Gastroesophageal sphincter (tissue), 4 donors: ENCODE measurements at regions not wholly inside any gene's neighbourhood (a gene's known extent, or its start where the extent isn't known, plus 50 kb on each side); places are given as distances from the start of the nearest gene placed in this dataset.
"Not testable (repeated sequence)": the region's sequence is repeated elsewhere in the genome, so short reads cannot be mapped to it uniquely, and the experiment has no call there.

Source experiments
- ATAC-seq: fragments of 150-250 bp; one replicate; pipeline ENCODE4 v1.9.1; 2016; ENCODE audit warnings: mild to moderate bottlenecking, moderate library complexity
- H3K27ac ChIP-seq, 4 donors: fragments of 200-600 bp; sonication (generic) in 3 of 4; 1 replicate in 3 of 4; 2 replicates in 1 of 4; pipeline ENCODE4 v1.5.1; 2016 to 2019
- H3K27me3 ChIP-seq: fragments of 200-600 bp; sonication (generic); one replicate; pipeline ENCODE4 v1.5.1; 2019
- H3K36me3 ChIP-seq, 2 donors: fragments of 200-600 bp; sonication (generic); one replicate each; pipeline ENCODE4 v1.5.1; 2019; ENCODE audit warnings: control low read depth in 1 of 2
- H3K4me1 ChIP-seq, 3 donors: fragments of 200-600 bp; sonication (generic); 1 replicate in 2 of 3; 2 replicates in 1 of 3; pipeline ENCODE4 v1.5.1; 2016 to 2019; ENCODE audit warnings: control low read depth in 2 of 3
- H3K4me3 ChIP-seq, 2 donors: fragments of 200-600 bp; sonication (generic); one replicate each; pipeline ENCODE4 v1.5.1; 2019; ENCODE audit warnings: mild to moderate bottlenecking in 1 of 2, moderate library complexity in 1 of 2
- H3K9me3 ChIP-seq, 3 donors: fragments of 200-600 bp; sonication (generic); one replicate each; pipeline ENCODE4 v1.5.1; 2017 to 2019; ENCODE audit warnings: control low read depth in 2 of 3
- EP300 ChIP-seq: sonication (generic); formaldehyde crosslinking; IDR thresholded peaks from one replicate; pipeline ENCODE4 v1.6.1; 2017; ENCODE audit warnings: antibody characterized with exemption, mild to moderate bottlenecking
- POLR2A ChIP-seq, 2 donors: fragments of 450-650 bp; IDR thresholded peaks; one replicate each; pipeline ENCODE4 v1.6.1; 2017; ENCODE audit warnings: antibody characterized with exemption in 2 of 2, mild to moderate bottlenecking in 2 of 2, moderate library complexity in 1 of 2
- POLR2AphosphoS5 ChIP-seq: sonication (generic); formaldehyde crosslinking; IDR thresholded peaks from one replicate; pipeline ENCODE4 v1.6.1; 2017; ENCODE audit warnings: antibody characterized with exemption
- WGBS, 2 donors: methylation state at CpG; one replicate each; pipeline ENCODE4 v1.1.5; 2018; ENCODE audit warnings: low coverage in 1 of 2; 5-methylcytosine and 5-hydroxymethylcytosine counted together
- TF ChIP-seq, protein P1 (sequence below), 4 experiments: fragments of 200-600 bp in 2 of 4; fragments of 450-650 bp in 2 of 4; sonication (generic) in 1 of 4; IDR thresholded peaks; one replicate each; pipeline ENCODE4 v1.5.1; 2017 to 2019; ENCODE audit warnings: antibody characterized with exemption in 4 of 4, mild to moderate bottlenecking in 2 of 4, moderate library complexity in 2 of 4

DNA sequence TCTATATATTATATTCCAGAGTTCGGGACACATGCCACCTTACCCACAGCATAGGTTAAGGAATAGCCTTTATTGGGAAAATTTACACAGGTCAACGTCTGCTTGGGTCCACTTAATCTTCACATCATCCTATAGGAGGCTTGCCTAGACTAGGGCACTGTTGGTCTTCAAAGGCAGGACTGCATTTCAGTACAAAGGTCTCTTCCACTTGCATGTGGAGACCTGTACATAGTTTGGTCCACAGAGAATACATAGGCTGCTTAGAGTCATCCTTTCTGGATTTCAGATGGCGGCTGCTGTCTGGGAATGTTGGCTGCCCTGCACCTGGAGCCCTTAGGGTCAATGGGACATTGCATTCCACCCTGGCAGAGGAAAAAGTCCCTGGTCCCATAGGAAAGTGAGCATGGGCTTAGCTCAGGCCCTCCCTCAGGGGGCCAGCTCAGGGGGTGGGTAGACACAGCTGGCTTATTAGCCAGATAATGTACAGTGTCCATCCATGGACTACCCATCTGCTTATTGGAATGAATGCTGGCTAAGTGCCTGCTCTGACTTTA, 75.3 kb upstream of the TGFBR2 start:
- no peak overlapping the region for H3K4me3 ChIP-seq
- ATAC-seq, result no peak
- TF ChIP-seq POLR2AphosphoS5 (no peak), POLR2A (IDR thresholded peaks at IDR 0.05) (no peak)
- TF ChIP-seq, protein P1, sequence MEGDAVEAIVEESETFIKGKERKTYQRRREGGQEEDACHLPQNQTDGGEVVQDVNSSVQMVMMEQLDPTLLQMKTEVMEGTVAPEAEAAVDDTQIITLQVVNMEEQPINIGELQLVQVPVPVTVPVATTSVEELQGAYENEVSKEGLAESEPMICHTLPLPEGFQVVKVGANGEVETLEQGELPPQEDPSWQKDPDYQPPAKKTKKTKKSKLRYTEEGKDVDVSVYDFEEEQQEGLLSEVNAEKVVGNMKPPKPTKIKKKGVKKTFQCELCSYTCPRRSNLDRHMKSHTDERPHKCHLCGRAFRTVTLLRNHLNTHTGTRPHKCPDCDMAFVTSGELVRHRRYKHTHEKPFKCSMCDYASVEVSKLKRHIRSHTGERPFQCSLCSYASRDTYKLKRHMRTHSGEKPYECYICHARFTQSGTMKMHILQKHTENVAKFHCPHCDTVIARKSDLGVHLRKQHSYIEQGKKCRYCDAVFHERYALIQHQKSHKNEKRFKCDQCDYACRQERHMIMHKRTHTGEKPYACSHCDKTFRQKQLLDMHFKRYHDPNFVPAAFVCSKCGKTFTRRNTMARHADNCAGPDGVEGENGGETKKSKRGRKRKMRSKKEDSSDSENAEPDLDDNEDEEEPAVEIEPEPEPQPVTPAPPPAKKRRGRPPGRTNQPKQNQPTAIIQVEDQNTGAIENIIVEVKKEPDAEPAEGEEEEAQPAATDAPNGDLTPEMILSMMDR (IDR thresholded peaks at IDR 0.05), result no peak
- no peak overlapping the region for H3K27ac ChIP-seq
- WGBS, 2 donors, result 93% methylated on average over 3 of the region's 3 CpGs; no CpG with 5 or more reads in 1 of the 2 donors
- no peaks in the 10 kb centered on the region for H3K27me3 ChIP-seq
- H3K4me1 ChIP-seq, result peaks cover 2 to 18% (median 4%) of the 10 kb centered on the region in 3 donors
- H3K36me3 ChIP-seq, result no peaks in the 10 kb centered on the region
- no peaks in the 10 kb centered on the region for H3K9me3 ChIP-seq

DNA sequence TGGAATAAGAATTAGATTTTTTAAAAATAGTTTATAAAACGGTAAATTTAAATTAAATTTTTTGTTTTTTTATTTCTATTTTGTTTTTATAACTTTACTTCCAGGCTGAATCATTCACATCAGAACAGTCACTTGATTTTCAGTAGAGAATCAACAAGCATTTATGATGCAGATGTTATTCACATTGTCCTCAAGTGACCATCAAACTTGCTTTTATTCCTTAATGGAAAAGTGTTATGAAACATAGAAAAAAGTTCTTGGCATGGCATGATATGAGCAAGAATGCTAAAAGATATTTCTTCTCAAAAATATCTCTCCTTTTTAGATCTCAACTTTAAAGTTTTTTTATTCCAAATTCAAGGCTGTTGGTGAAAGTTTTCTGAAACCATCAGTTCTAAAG, 70.9 kb upstream of the TGFBR2 start:
- no peak for TF ChIP-seq EP300
- TF ChIP-seq, protein P1 (IDR thresholded peaks at IDR 0.05), result no peak
- TF ChIP-seq POLR2A (IDR thresholded peaks at IDR 0.05), result no peak
- peak; percentile 12 for TF ChIP-seq POLR2AphosphoS5
- Histone ChIP-seq H3K4me1 (peaks cover 0 to 16% (median 0%) of the 10 kb centered on the region in 3 donors), H3K9me3 (no peaks in the 10 kb centered on the region), H3K27ac (no peak overlapping the region), H3K36me3 (no peaks in the 10 kb centered on the region), H3K27me3 (no peaks in the 10 kb centered on the region), H3K4me3 (no peak overlapping the region)
- WGBS, 2 donors, result 43 to 63% methylated on average over 1 of the region's 1 CpG
- ATAC-seq, result no peak

DNA sequence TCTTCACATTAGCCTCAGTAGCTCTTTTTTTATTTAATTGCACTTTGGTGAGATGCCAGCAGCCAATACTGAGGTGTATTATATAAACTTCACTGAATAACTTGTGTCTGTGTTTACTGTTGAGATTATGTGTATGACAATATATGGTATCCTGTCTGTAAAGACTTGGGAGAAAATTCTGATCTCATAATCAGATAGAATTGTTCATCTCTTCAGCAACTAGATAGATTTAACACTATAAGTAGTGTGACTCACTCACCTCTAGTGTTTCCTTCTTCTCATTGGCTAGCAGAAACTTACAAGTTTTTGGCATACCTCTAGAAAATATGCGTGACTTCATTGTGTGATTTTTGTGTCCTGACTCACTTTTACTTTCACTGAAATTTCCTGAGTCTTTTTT, 67.6 kb upstream of the TGFBR2 start:
- peak overlapping the region in 1 of 4 donors; percentile 13 for H3K27ac ChIP-seq
- H3K4me1 ChIP-seq, result peaks cover 0 to 16% (median 0%) of the 10 kb centered on the region in 3 donors
- 30 to 36% methylated on average over 1 of the region's 1 CpG for WGBS, 2 donors
- no peaks in the 10 kb centered on the region for H3K9me3 ChIP-seq
- H3K36me3 ChIP-seq, result no peaks in the 10 kb centered on the region
- TF ChIP-seq, protein P1 (IDR thresholded peaks at IDR 0.05), result no peak
- no peak for TF ChIP-seq POLR2A (IDR thresholded peaks at IDR 0.05)
- TF ChIP-seq EP300, result no peak
- no peak for TF ChIP-seq POLR2AphosphoS5
- no peak for ATAC-seq
- no peak overlapping the region for H3K4me3 ChIP-seq
- H3K27me3 ChIP-seq, result no peaks in the 10 kb centered on the region

DNA sequence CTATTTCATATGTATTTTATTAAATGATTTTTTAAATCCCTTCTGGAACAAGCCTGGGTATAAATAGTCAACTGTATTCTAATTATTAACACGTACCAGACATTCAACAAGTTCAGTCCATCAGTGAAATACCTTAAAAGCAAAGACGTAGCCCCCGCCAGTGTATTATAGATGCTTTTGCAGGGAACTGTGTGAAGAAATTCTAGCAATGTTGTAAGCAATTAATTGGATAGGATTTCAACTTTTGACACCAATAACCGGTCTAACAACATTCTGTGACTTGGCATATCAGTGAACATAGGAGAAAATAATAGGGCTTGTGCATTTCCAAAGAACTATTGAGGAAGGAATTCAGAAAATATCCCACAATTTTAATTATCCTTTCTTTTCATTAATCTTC, 67.2 kb upstream of the TGFBR2 start:
- Histone ChIP-seq H3K4me1 (peaks cover 0 to 16% (median 0%) of the 10 kb centered on the region in 3 donors), H3K27ac (no peak overlapping the region), H3K27me3 (no peaks in the 10 kb centered on the region), H3K36me3 (no peaks in the 10 kb centered on the region), H3K9me3 (no peaks in the 10 kb centered on the region), H3K4me3 (no peak overlapping the region)
- WGBS, 2 donors, result 38 to 44% methylated on average over 4 of the region's 4 CpGs
- ATAC-seq, result no peak
- TF ChIP-seq, protein P1 (IDR thresholded peaks at IDR 0.05), result no peak
- no peak for TF ChIP-seq EP300
- no peak for TF ChIP-seq POLR2AphosphoS5
- no peak for TF ChIP-seq POLR2A (IDR thresholded peaks at IDR 0.05)

DNA sequence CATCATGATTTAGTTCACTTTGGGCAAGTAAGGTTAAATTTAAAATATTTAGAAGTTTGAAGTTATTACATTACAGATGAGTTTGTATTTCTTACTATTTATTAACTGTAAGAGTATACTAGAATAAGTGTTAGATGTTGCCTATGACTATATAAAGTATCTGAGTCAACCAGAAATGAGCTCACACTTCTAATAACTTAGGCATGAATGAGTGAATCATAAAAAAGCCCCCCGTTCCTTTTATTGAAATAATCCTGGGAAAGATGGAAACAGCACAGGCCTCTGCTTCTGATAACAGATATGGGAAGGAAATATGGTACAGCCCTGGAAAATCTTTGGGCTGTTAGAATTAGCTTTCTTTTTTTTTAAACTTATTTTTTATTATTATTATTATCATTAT, 66.6 kb upstream of the TGFBR2 start:
- H3K4me1 ChIP-seq, result peaks cover 0 to 16% (median 2%) of the 10 kb centered on the region in 3 donors
- H3K4me3 ChIP-seq, result no peak overlapping the region
- no peaks in the 10 kb centered on the region for H3K27me3 ChIP-seq
- H3K27ac ChIP-seq, result no peak overlapping the region
- TF ChIP-seq POLR2A (IDR thresholded peaks at IDR 0.05) (no peak), POLR2AphosphoS5 (no peak), EP300 (no peak)
- TF ChIP-seq, protein P1 (IDR thresholded peaks at IDR 0.05), result no peak
- H3K9me3 ChIP-seq, result no peaks in the 10 kb centered on the region
- ATAC-seq, result no peak
- H3K36me3 ChIP-seq, result no peaks in the 10 kb centered on the region
- 50 to 80% methylated on average over 1 of the region's 1 CpG for WGBS, 2 donors

DNA sequence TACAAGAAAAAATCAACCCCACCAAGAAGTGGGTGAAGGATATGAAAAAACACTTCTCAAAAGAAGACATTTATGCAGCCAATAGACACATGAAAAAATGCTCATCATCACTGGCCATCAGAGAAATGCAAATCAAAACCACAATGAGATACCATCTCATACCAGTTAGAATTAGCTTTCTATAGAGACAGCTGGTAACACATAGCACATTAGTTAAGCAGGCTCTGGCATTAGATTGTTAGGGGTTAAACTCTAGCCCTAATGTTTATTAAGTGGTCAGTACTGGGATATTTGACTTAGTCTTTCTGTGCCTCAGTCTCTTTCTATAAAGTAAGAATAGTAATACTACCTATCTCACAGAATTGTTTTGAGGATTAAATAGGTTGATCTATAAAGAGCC, 65.2 kb upstream of the TGFBR2 start:
- not testable (repeated sequence) for ATAC-seq, H3K4me3 ChIP-seq, H3K27ac ChIP-seq, H3K27me3 ChIP-seq, H3K9me3 ChIP-seq, H3K36me3 ChIP-seq
- peaks cover 0 to 13% (median 4%) of the 10 kb centered on the region in 3 donors for H3K4me1 ChIP-seq
